ENCODE measurements at regions not wholly inside any gene's neighbourhood (a gene's known extent, or its start where the extent isn't known, plus 50 kb on each side); places are given as distances from the start of the nearest gene placed in this dataset.

- no peak overlapping the region for H3K27ac ChIP-seq (ENCODE audit: insufficient read length, low read depth, low read length)
- no peak overlapping the region for H2BK120ac ChIP-seq (ENCODE audit: low read depth, low read length, poor library complexity, severe bottlenecking)
- H3K79me1 ChIP-seq (ENCODE audit: insufficient read depth, low read depth, low read length, poor library complexity, severe bottlenecking) = no peaks in the 10 kb centered on the region
- no peak overlapping the region for H2AFZ ChIP-seq (ENCODE audit: low read length)
- no peak overlapping the region for H2BK5ac ChIP-seq (ENCODE audit: insufficient read length, low read length)
- H4K20me1 ChIP-seq (ENCODE audit: control insufficient read depth, insufficient read depth, insufficient read length) = no peaks in the 10 kb centered on the region
- H3K4me1 ChIP-seq (ENCODE audit: insufficient read depth, low read length) = 0 out of 2 replicates have a peak, but pooled peaks cover 7% of the 10 kb centered on the region
- no peak overlapping the region for H3K9ac ChIP-seq (ENCODE audit: extremely low read depth, insufficient read length, low read length)
- Mint-ChIP-seq H3K4me1 (peaks cover 7% of the 10 kb centered on the region in 2 experiments), H3K9me3 (peaks cover 51 to 60% of the 10 kb centered on the region in 2 experiments), H3K27ac (no peak overlapping the region), H3K36me3 (ENCODE audit: insufficient read depth in 1 of 3, low read depth in 3 of 3) (peaks cover 0 to 2% (median 0%) of the 10 kb centered on the region in 3 experiments; a peak in 2 of 7 replicates), H3K27me3 (ENCODE audit: low read depth) (no peaks in the 10 kb centered on the region; the same call in 1 of the 2 replicates), H3K4me3 (no peak overlapping the region)
- no peaks in the 10 kb centered on the region for H3K23me2 ChIP-seq (ENCODE audit: insufficient read length, low read depth, low read length, poor library complexity, severe bottlenecking)
- no peak overlapping the region for H4K8ac ChIP-seq (replicated peaks; ENCODE audit: insufficient read length, low read depth, low read length)
- no peak overlapping the region for H3K14ac ChIP-seq (ENCODE audit: insufficient read depth, low read length)
- no peak overlapping the region for H2BK12ac ChIP-seq (ENCODE audit: insufficient read length, low read depth, low read length)
- H3K4me2 ChIP-seq (ENCODE audit: insufficient read depth, insufficient read length, low read length) = no peak overlapping the region
- no peak overlapping the region for H2BK20ac ChIP-seq (ENCODE audit: low read depth, low read length, poor library complexity, severe bottlenecking)
- no peaks in the 10 kb centered on the region for H3K27me3 ChIP-seq (ENCODE audit: insufficient read depth, low read length)
- H3K4ac ChIP-seq (ENCODE audit: low read depth, low read length) = no peak overlapping the region
- H4K5ac ChIP-seq (ENCODE audit: insufficient read length, low read depth, low read length) = no peak overlapping the region
- H2AK5ac ChIP-seq (ENCODE audit: insufficient read length, low read length) = no peak overlapping the region
- no peak for DNase-seq
- no peak for TF ChIP-seq CTCF (conservative IDR thresholded peaks at IDR 0.05)
- H3K18ac ChIP-seq (ENCODE audit: insufficient read length, low read depth, low read length) = no peak overlapping the region
- no peak overlapping the region for H3K56ac ChIP-seq (ENCODE audit: insufficient read length, low read depth, low read length)
- no peak overlapping the region for H2BK15ac ChIP-seq (ENCODE audit: low read depth, low read length)
- H3K79me2 ChIP-seq (ENCODE audit: insufficient read depth, low read length) = no peaks in the 10 kb centered on the region
- no peak overlapping the region for H3T11ph ChIP-seq (ENCODE audit: low read length)
- no peak overlapping the region for H4K91ac ChIP-seq (ENCODE audit: insufficient read length, low read depth, low read length)
- no CpG with 5 or more reads among the region's 1 CpG for WGBS (ENCODE audit: extremely low coverage, insufficient read length, low lambda C conversion rate)
- H3K9me3 ChIP-seq (ENCODE audit: control insufficient read depth, low read depth, low read length) = no peaks in the 10 kb centered on the region
- no peak overlapping the region for H3K23ac ChIP-seq (ENCODE audit: insufficient read length, low read depth, low read length)
These were observed 515.1 kb upstream of the DIPK2B start for GRCh38 chrX:45715748-45716147.
